Neural cell (in vitro differentiated cells): ENCODE measurements at regions not wholly inside any gene's neighbourhood (a gene's known extent, or its start where the extent isn't known, plus 50 kb on each side); places are given as distances from the start of the nearest gene placed in this dataset.

ENCODE experiments used
- H2AFZ ChIP-seq: fragments of 200-600, 300-800 bp; sonication (generic), shearing (Covaris generic); 2 replicates; pipeline ENCODE4 v1.6.0; 2014; ENCODE audit warnings: low read depth, mild to moderate bottlenecking, antibody characterized with exemption, low read length, moderate library complexity
- H3F3A ChIP-seq: fragments of 200-600 bp; shearing (Covaris generic); 2 replicates; pipeline ENCODE4 v1.6.1; 2016; ENCODE audit warnings: mild to moderate bottlenecking, moderate library complexity, mixed read lengths, antibody characterized with exemption, low read length; ENCODE audit not compliant: insufficient read depth, poor library complexity, severe bottlenecking
- H3K27ac ChIP-seq: fragments of 200-600, 300-800 bp; sonication (generic), shearing (Covaris generic); 2 replicates; pipeline ENCODE4 v1.5.1; 2014; ENCODE audit warnings: mild to moderate bottlenecking, low read length, moderate library complexity
- H3K27me3 ChIP-seq: fragments of 300-800, 200-600 bp; sonication (generic), shearing (Covaris generic); 2 replicates; pipeline ENCODE4 v1.6.0; 2014; ENCODE audit warnings: mild to moderate bottlenecking, low read depth, low read length, moderate library complexity; ENCODE audit not compliant: insufficient read depth
- H3K36me3 ChIP-seq: fragments of 300-800, 200-600 bp; sonication (generic), shearing (Covaris generic); 2 replicates; pipeline ENCODE4 v1.5.1; 2014; ENCODE audit warnings: mild to moderate bottlenecking, antibody characterized with exemption, low read length, moderate library complexity; ENCODE audit not compliant: insufficient read depth
- H3K4me2 ChIP-seq: fragments of 300-800, 200-600 bp; sonication (generic), shearing (Covaris generic); 2 replicates; pipeline ENCODE4 v1.6.0; 2014; ENCODE audit warnings: mild to moderate bottlenecking, low read length
- H3K4me3 ChIP-seq: fragments of 300-800, 200-600 bp; sonication (generic), shearing (Covaris generic); 2 replicates; pipeline ENCODE4 v1.5.1; 2014; ENCODE audit warnings: mild to moderate bottlenecking, low read length, moderate library complexity
- H3K79me2 ChIP-seq: fragments of 200-600 bp; shearing (Covaris generic); replicated peaks from 2 replicates; pipeline ENCODE4 v1.6.0; 2014; ENCODE audit warnings: mild to moderate bottlenecking, low read length, moderate library complexity; ENCODE audit not compliant: insufficient read depth
- H3K9ac ChIP-seq: fragments of 300-800, 200-600 bp; sonication (generic), shearing (Covaris generic); 2 replicates; pipeline ENCODE4 v1.6.1; 2016; ENCODE audit warnings: mild to moderate bottlenecking, low read length, mixed read lengths
- H3K9me2 ChIP-seq: fragments of 200-600 bp; shearing (Covaris generic); 2 replicates; pipeline ENCODE4 v1.6.1; 2016; ENCODE audit warnings: mild to moderate bottlenecking, low read length, mixed read lengths; ENCODE audit not compliant: insufficient read depth
- H3K9me3 ChIP-seq: fragments of 200-600, 300-800 bp; sonication (generic), shearing (Covaris generic); 2 replicates; pipeline ENCODE4 v1.6.1; 2016; ENCODE audit warnings: mild to moderate bottlenecking, mixed run types, low read length, moderate library complexity, mixed read lengths
- H4K20me1 ChIP-seq: fragments of 200-600 bp; shearing (Covaris generic); 2 replicates; pipeline ENCODE4 v1.6.1; 2016; ENCODE audit warnings: mild to moderate bottlenecking, mixed run types; ENCODE audit not compliant: insufficient read depth
- CTCF ChIP-seq: fragments of 450-650 bp; IDR thresholded peaks from 2 replicates; pipeline ENCODE4 v1.5.1; 2014; ENCODE audit warnings: antibody characterized with exemption, mild to moderate bottlenecking, moderate library complexity; ENCODE audit not compliant: poor library complexity, severe bottlenecking
- EP300 ChIP-seq: fragments of 450-650 bp; conservative IDR thresholded peaks from 2 replicates; pipeline ENCODE4 v1.6.1; 2014; ENCODE audit warnings: antibody characterized with exemption, mild to moderate bottlenecking, moderate library complexity; ENCODE audit not compliant: poor library complexity, severe bottlenecking
- EZH2 ChIP-seq: fragments of 200-600, 300-800 bp; shearing (Covaris generic), sonication (generic); IDR thresholded peaks from 2 replicates; pipeline ENCODE4 v1.6.1; 2014; ENCODE audit warnings: antibody characterized with exemption, low read length, borderline replicate concordance, mild to moderate bottlenecking; ENCODE audit not compliant: insufficient read depth, poor library complexity, severe bottlenecking
- MXI1 ChIP-seq: fragments of 450-650 bp; conservative IDR thresholded peaks from 2 replicates; pipeline ENCODE4 v1.6.1; 2014; ENCODE audit warnings: antibody characterized with exemption, mild to moderate bottlenecking; ENCODE audit not compliant: poor library complexity, severe bottlenecking
- POLR2AphosphoS5 ChIP-seq: IDR thresholded peaks from 2 replicates; pipeline ENCODE4 v1.6.1; 2012
- RAD21 ChIP-seq: fragments of 450-650 bp; conservative IDR thresholded peaks from 2 replicates; pipeline ENCODE4 v1.6.1; 2014; ENCODE audit warnings: antibody characterized with exemption, mild to moderate bottlenecking, moderate library complexity
- REST ChIP-seq: IDR thresholded peaks from 2 replicates; pipeline ENCODE4 v1.6.1; 2012; ENCODE audit warnings: borderline replicate concordance
- SMC3 ChIP-seq: fragments of 450-650 bp; conservative IDR thresholded peaks from 2 replicates; pipeline ENCODE4 v1.6.1; 2014; ENCODE audit warnings: antibody characterized with exemption, mild to moderate bottlenecking, moderate library complexity; ENCODE audit not compliant: poor library complexity
- TAF1 ChIP-seq: IDR thresholded peaks from 2 replicates; pipeline ENCODE4 v1.6.1; 2012; ENCODE audit warnings: low read depth

- Histone ChIP-seq H3K9me3 (no peaks in the 10 kb centered on the region), H3K79me2 (no peaks in the 10 kb centered on the region), H3K9me2 (no peaks in the 10 kb centered on the region), H3F3A (no peaks in the 10 kb centered on the region), H3K27me3 (no peaks in the 10 kb centered on the region), H3K4me3 (no peak overlapping the region), H3K4me2 (no peak overlapping the region), H3K27ac (no peak overlapping the region), H3K36me3 (no peaks in the 10 kb centered on the region), H2AFZ (no peak overlapping the region), H3K9ac (no peak overlapping the region), H4K20me1 (no peaks in the 10 kb centered on the region)
- no peak for TF ChIP-seq CTCF
- no peak for TF ChIP-seq EP300
- TF ChIP-seq MXI1, result no peak
- no peak for TF ChIP-seq REST
- no peak for TF ChIP-seq RAD21
- TF ChIP-seq TAF1, result no peak
- TF ChIP-seq POLR2AphosphoS5, result no peak
- no peak for TF ChIP-seq EZH2
- no peak for TF ChIP-seq SMC3
These were observed 932.7 kb downstream of the FAT4 start for GRCh38 chr4:126247409-126247808.

GRCh38 chr4:126250006-126250405 is 935.3 kb downstream of the FAT4 start:
- Histone ChIP-seq H3K36me3 (no peaks in the 10 kb centered on the region), H2AFZ (no peak overlapping the region), H3K79me2 (no peaks in the 10 kb centered on the region), H3K27me3 (no peaks in the 10 kb centered on the region), H3K9me2 (no peaks in the 10 kb centered on the region), H3K27ac (no peak overlapping the region), H3K4me3 (no peak overlapping the region), H3K9ac (no peak overlapping the region), H3K4me2 (no peak overlapping the region), H4K20me1 (no peaks in the 10 kb centered on the region), H3K9me3 (no peaks in the 10 kb centered on the region), H3F3A (no peaks in the 10 kb centered on the region)
- no peak for TF ChIP-seq REST
- no peak for TF ChIP-seq POLR2AphosphoS5
- TF ChIP-seq TAF1, result no peak
- TF ChIP-seq MXI1, result no peak
- TF ChIP-seq EP300, result no peak
- no peak for TF ChIP-seq CTCF
- no peak for TF ChIP-seq EZH2
- no peak for TF ChIP-seq RAD21
- no peak for TF ChIP-seq SMC3
